Activated CD8-positive, alpha-beta memory T cell treated with anti-CD3 and anti-CD28 coated beads for 36 hours (primary cell): ENCODE measurements at regions not wholly inside any gene's neighbourhood (a gene's known extent, or its start where the extent isn't known, plus 50 kb on each side); places are given as distances from the start of the nearest gene placed in this dataset.
"Not testable (repeated sequence)": the region's sequence is repeated elsewhere in the genome, so short reads cannot be mapped to it uniquely, and the experiment has no call there.

ENCODE experiments used
- CTCF ChIA-PET: fragments of 350-600 bp; sonication (Branson Sonifier 250); formaldehyde crosslinking; loops from one replicate; lab custom pipeline; 2021; ENCODE audit warnings: antibody characterized with exemption; lab: Charles Lee
- POLR2A ChIA-PET: fragments of 350-600 bp; sonication (Branson Sonifier 250); formaldehyde crosslinking; loops from one replicate; lab custom pipeline; 2021; ENCODE audit warnings: antibody characterized with exemption; lab: Charles Lee

DNA sequence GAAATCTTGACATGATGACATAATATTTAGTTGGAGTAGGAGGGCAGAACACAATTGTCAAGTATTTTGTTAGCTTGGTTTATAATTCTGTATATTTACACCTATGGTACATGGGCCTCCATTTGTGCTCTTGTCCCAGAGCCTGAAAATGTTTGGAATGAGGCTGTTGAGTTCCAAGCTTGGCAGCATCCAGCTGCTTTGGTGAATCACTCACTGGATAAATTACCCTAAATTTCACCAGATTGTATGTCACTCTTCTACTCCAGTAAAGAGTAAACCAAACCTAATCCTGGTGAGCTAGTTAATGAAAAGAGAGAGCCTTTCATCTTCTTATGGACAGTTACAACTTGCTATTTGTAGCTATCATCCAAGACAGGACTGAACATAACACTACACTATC lies 928.7 kb downstream of the DIPK2A start:
- POLR2A ChIA-PET = no interaction called here
- CTCF ChIA-PET = no interaction called here

DNA sequence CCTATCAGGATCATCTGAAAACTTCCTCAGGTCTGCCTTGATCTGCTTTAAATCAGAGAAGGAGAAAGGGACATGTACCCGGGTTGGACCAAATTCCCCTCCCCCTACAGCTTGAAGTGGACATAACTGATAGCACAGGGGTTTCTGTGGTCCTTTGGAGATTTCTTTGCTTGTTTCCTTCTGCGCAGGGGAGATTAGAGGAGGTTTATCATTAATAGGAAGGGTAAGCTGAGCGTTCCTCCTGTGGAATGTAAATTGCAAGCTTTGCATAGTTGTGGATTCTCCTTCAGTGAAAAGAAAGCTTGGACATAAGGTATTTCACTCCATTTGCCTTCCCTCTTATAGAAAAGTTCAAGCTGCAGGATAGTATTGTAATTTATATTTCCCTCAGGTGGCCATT lies 936.0 kb downstream of the DIPK2A start:
- CTCF ChIA-PET, POLR2A ChIA-PET: not testable (repeated sequence)

DNA sequence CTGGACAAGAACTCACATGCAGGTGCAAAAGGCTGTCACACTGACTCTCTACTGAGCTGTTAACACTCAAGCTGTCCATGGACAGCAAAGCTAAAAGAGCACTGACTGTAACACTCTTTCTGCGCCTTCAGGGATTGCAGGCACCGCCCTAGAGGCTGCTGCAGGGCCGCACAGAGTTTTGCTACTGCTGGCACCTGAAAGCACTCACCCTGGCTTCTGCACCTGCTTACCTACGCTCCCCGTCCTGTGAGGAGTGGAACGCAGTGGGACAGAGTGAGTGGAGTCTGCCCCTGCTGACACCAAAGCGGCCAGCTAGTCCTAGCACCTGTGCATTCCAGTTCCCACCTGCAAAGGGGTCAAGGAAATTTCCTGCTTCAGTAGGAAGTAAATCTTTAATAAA lies 941.3 kb downstream of the DIPK2A start:
- ChIA-PET CTCF (no interaction called here), POLR2A (no interaction called here)

DNA sequence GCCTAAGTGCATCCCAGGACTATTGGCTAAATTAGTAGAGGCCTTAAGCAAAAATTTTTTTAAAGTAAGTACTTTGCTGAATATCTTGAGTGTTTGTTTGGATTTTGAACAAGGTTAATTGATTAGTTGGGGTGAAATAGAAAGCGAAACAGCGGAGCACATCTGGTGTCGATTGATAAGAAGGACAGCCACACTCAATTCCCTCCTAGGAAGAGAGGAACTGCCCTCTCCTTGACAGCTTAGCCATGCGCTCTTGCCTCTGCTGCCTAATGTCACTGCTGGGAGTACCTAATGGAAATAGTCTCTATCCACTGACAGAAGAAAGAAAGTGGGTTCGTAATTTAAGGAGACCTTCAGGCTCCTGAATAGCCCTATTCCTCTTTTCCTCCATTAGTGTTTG lies 943.6 kb downstream of the DIPK2A start:
- CTCF ChIA-PET = no interaction called here
- POLR2A ChIA-PET = no interaction called here

DNA sequence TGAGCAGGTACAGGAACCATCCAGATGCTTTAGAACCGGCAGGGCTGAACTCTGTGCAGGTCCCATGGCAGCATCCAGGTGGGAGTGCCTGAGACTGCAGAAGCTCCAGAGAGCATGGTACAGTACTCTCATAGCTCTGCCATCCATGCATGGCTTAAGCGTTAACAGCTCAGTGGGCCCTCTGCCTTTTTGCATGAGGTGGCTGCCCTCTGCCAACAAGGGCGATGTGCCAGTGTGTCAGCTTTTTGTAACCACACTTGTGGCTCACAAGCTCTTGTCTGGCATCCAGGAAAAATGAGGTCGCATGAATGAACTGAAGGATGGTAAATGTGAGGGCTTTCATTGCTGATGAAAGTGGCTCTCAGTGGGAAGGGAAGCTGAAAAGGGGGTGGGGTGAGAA lies 950.1 kb downstream of the DIPK2A start:
- ChIA-PET POLR2A (no interaction called here), CTCF (no interaction called here)

DNA sequence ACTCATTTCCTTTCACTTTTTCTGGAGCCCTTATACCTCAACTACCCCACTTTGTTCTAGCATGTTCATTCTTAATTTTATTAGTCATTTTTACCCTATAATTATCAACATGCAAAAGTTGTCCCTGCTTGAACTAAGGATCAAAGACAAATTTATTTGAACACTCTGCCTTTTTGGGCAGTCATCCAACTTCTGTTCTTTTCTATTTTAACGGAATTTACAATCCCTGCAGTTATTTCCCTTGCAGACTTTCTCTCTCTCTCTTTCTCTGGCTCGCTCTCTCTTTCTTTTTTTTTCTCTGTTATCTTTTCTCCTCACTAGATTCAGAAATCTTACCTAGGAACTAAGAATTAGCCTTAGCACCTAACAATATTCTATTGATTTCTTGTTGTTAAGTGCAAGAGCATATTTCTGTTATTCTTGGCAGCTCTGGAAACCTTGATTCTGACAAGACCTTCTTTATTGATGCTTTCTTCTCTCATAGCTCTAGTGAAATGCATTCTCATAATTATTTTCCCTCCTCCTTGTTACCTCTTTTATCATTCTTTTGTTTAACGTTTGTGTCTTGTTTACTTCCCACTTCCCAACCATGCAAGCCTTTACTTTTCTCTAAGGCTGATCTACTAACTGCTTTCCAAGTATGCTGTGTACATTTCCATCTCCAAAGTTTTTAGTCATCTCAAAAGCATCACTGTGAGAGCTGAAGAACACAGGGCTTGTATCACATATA lies 951.6 kb downstream of the DIPK2A start:
- ChIA-PET POLR2A (no interaction called here), CTCF (no interaction called here)

DNA sequence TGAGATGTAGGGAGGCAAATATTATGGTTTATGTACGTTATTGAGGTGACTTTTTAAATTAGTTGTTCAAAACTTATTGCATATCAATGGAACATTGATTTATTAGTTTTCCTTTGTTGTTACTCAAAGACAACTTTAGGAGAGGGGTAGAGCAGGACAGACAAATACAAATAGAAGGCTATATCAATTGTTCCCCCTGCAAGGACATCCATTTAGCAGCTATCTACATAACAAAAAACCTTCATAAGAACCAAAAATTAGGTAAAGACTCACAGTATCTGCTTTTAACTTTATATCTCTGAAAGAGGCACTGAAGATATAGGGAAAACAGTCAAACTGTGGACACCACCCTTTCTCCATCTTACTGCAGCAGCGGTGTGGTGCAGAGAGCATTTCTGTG lies 958.8 kb downstream of the DIPK2A start:
- POLR2A ChIA-PET = no interaction called here
- CTCF ChIA-PET = no interaction called here

DNA sequence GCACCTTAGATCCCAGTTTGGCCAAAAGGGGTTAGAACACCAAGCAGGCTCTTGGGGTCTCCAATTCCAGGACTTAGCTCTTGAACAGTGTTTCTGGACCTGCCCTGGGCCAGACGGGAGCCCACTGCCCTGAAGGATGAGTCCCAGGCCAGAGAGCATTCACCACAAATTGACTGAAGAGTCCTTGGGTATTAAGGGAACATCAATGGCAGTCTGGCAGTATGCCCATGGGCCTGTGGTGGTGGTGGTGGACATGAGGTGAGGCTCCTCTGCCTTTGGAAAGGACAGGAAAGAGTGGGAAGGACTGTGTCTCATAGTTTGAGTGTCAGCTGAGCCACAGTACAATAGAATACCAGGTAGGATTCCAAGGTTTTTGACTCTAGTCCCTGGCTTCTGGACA lies 960.0 kb downstream of the DIPK2A start:
- POLR2A ChIA-PET = no interaction called here
- CTCF ChIA-PET = no interaction called here

DNA sequence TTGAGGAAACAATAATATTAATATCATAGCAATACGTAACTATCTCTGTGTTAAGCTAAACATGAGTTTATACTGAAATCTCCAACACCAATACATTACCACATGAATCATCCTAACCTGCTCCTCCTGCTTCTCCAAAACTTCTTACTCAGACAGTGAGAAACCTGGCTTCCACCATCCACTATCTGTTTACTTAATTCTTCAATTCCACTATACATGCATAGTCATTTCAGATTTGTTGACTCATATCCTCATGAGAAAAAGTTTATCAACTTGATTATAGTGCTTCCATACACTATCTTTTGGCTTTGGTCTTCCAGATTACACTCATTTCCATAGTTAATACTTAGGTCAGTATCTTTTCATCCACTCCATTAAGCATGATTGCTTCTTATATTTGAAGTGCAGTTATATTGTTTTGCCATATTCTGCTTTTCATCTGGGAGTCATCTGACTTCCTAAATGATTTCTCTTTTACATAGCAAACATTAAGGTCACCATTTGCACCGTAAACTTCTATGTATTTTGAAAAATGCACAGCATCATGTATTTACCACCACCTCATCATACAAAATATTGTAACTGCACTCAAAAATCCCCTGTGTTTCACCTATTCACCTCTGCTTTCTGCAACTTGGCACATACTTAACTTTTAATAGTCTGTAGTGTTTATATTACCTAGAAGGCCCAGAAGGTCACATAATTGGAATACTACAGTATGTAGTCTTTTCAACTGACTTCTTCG lies 970.6 kb downstream of the DIPK2A start:
- POLR2A ChIA-PET = no interaction called here
- CTCF ChIA-PET = no interaction called here

DNA sequence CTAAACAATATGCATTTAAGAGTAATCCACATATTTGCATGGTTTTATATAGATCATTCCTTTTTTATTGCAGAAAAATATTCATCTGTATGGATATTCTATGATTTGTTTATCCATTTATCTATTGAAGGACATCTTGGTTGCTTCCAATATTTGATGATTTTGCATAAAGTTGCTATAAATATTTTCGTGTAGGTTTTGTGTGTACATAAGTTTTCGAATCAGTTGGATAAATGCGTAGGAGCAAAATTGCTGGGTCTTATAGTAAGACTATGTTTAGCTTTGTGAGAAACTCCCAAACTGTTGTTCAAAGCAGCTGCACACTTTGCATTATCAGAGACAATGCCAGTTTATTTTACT lies 971.2 kb downstream of the DIPK2A start:
- CTCF ChIA-PET = no interaction called here

DNA sequence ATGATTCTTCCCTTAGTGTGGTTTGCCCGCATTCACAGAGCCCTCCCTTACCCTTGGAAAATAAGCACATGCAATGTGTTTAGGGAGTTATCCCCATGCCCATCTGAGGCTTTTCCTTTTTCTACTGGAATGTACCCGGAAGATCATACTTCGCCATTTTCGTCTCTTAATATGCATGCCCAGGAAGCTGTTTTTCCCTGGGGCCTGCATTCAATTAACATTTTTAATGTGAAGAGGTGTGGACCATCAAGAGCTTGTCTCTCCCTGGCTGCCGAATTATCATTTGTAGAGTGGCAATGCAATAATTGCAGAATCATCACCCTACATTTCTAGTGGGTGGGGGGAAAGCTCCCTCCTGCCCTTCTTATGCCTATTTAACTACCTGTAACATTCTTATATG lies 976.3 kb downstream of the DIPK2A start:
- ChIA-PET POLR2A (no interaction called here), CTCF (no interaction called here)

More for the DNA sequence above, 971.2 kb downstream of the DIPK2A start:
- POLR2A ChIA-PET = no interaction called here

DNA sequence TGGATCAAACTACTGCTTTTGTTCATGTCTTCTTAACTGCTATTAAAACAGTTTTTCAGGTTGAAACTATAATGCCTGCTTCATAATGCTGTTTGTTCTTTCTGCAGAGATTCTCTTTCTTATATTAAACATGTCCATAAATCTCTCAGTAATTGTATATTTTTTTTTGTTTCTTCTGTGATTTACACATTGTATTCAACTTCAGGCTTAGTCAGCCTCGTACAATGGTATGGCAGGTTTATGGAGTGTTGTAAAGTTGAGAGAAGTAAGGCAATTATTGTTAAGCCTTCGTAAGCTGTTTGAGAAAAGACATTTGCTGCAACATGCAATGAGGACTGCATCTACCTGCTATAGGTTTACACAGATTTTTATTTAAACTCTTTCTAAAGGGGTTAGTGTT lies 977.1 kb downstream of the DIPK2A start:
- CTCF ChIA-PET = no interaction called here
- POLR2A ChIA-PET = no interaction called here

DNA sequence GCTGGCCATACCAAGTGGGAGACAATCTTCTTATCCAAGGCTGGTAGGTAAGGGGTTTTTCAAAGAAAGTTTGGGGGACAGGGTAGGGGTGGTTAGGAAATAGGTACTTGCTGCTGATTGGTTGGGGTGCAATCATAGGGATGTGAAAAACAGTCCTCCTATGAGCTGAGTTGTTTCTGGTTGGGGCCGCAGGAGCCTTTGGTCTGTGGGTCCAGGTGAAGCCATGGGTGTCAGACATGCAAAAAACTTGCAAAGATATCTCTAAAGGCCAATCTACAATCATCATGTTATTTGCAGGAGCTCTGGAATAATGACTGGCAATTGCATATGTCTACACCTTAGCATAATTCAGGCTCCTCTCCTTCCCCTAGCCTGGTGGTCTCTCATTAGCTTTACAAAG lies 982.3 kb downstream of the DIPK2A start:
- ChIA-PET POLR2A (no interaction called here), CTCF (no interaction called here)

DNA sequence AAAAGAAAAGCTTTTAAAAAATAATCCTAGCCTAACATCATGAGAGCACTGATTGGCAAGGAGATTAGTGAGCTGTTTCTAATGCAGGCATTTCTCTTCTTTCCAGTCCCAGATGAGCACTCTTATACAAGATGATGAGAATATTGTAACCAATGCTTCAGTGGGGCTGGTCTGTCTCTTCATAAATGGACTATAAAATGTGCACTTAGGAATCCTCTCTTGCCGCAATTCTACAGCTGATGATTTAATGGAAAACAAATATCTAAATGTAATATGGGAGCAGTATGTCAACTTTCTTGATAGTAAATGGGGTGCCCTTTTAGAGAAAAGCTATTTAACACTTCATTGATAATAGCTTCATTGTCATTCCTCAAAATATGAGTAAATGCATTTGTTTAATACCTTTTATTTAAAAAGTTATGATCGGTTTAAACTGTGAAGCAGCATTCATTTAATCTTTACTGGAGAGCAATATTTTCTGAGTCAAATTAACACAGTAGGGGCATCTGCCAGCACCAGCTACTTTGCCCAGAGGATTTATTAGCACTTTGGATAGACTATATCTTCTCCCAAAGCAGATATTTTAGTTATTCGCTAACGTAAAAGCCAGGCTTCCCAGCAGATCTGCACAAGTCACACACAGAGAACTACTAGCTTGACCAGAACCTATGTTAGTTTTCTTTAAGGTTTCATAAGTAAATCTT lies 985.9 kb downstream of the DIPK2A start:
- CTCF ChIA-PET = no interaction called here
- POLR2A ChIA-PET = no interaction called here

DNA sequence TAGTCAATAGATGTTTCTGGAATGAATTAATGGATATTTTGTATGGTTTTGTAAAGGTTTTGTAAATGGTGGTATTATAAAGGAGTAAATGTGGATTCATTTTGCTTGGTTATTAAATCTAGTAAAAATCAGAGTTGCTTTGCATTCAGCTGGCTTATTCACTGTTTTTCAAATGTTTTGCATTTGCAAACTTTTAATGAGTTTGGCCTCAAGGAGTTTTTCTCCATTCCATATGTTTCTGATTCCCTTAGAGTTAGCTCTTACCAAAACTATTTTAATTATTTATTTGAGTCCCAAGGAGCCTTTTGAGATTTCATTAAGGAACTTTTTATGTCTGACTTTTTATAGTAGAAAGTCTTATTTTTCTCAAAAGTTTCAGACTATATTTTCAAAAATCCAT lies 992.2 kb downstream of the DIPK2A start:
- POLR2A ChIA-PET = no interaction called here
- CTCF ChIA-PET = no interaction called here

DNA sequence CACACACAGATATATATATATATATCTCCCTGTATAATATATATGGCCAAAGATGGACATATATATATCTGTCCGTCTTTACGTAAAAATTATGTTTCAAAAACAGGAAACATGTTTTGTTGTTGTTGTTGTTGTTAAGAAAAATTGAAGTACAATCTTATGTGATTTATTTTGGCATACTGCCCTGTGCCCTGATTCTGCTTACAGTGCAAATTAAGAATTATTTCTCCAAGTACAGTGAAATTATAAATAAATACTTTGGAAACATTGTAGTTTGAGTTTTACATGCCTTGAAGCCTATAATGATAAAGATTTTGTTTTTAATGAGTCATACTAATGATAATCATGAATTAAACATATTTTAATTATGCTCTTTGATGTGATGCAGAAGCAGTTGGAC lies 994.9 kb downstream of the DIPK2A start:
- CTCF ChIA-PET = no interaction called here
- POLR2A ChIA-PET = no interaction called here

DNA sequence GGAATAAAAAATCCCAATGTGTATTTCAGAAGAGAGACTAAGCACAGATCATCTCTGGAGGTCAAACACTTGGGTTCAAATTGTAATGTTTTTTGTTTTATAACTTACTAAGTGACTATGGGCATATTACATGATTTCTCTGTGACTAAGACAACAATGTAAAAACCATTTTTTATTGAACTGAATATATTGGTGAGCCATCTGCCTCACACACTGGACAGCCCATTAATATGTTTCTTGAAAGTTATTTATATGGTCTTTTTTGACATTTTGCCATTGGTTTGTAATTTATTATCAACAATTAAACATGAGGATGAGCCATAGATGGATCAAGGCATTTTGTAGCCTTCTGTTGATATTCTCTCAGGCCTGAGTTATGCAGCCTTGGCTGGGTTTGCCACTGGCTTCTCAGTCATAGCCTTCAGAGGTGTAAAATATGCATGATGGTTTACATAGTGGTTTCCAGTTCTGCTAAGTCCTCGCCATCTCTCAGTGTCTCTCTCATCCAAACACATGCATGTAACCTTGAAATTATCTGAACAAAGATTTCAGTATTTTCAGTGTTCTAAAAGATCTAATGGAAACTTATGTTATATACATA lies 997.2 kb downstream of the DIPK2A start:
- POLR2A ChIA-PET = no interaction called here
- CTCF ChIA-PET = no interaction called here

DNA sequence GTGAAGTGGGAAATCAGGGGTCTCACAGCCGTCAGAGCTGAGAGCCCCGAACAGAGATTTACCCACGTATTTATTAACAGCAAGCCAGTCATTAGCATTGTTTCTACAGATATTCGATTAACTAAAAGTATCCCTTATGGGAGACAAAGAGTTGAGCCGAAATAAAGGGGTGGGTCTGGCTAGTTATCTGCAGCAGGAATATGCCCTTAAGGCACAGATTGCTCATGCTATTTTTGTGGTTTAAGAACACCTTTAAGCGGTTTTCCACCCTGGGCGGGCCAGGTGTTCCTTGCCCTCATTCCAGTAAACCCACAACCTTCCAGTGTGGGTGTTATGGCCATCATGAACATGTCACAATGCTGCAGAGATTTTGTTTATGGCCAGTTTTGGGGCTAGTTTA lies 1012.9 kb downstream of the DIPK2A start:
- POLR2A ChIA-PET = not testable (repeated sequence)

DNA sequence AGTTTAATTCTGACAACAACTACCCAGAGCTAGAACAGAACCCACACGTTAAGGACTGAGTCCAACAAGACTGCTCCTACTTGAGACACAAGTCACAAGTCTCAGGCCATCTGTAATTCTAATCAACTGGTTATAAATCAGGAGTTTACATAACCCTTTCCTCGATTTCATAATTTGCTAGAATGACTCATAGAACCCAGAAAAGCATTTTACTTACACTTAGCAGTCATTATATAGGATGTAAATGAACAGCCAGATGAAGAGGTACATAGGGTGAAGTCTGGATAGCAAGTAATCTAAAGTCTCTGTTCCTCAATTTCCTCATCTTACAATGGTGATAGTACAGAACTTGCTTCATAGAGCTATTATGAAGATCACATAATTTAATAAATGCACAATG lies 1018.2 kb downstream of the DIPK2A start:
- CTCF ChIA-PET = no interaction called here
- POLR2A ChIA-PET = no interaction called here

More for the DNA sequence above, 1012.9 kb downstream of the DIPK2A start:
- CTCF ChIA-PET = not testable (repeated sequence)

DNA sequence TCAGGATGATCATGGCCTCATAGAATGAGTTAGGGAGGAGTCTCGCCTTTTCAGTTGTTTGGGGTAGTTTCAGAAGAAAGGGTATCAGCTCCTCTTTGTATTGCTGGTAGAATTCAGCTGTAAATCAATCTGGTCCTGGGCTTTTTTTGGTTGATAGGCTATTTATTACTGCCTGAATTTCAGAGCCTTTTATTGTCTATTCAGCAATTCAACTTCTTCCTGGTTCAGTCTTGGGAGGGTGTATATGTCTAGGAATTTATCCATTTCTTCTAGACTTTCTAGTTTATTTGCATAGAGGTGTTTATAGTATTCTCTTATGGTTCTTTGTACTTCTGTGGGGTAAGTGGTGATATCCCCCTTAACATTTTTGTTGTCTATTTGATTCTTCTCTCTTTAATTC lies 1024.2 kb downstream of the DIPK2A start:
- POLR2A ChIA-PET = no interaction called here
- CTCF ChIA-PET = no interaction called here

DNA sequence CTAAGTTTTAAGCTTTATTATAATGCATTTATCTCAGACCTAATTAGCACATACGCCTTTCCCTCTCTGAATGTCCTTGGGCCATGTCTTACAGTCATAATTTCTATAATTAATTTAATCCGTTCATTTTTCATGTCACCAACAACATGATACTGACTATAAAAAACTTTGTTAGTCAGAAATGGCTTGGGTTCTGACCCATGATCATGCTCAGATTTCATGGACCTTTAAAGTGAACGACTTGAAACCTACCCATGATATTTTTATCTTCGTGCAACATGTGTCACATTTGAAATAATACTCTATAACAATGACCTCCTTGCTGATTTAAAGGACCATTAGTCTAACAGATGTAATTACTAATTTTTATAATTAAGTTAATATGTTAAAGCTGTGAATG lies 1033.8 kb downstream of the DIPK2A start:
- POLR2A ChIA-PET = no interaction called here
- CTCF ChIA-PET = no interaction called here
